Nephron progenitor cell (in vitro differentiated cells): ENCODE measurements at regions not wholly inside any gene's neighbourhood (a gene's known extent, or its start where the extent isn't known, plus 50 kb on each side); places are given as distances from the start of the nearest gene placed in this dataset.

Experiments used
- DNase-seq: peaks from one replicate; pipeline ENCODE4 v3.0.0; 2021
- H3K27ac Mint-ChIP-seq: 2 replicates; pipeline ENCODE4 v1.8.0; 2021; ENCODE audit warnings: mild to moderate bottlenecking, moderate library complexity, mixed read lengths
- H3K27me3 Mint-ChIP-seq: 2 replicates; pipeline ENCODE4 v1.8.0; 2021; ENCODE audit warnings: mild to moderate bottlenecking, low read depth, mixed read lengths; ENCODE audit not compliant: poor library complexity
- H3K36me3 Mint-ChIP-seq: 2 replicates; pipeline ENCODE4 v1.8.0; 2021; ENCODE audit warnings: low read depth, mixed read lengths
- H3K4me1 Mint-ChIP-seq: 2 replicates; pipeline ENCODE4 v1.8.0; 2021; ENCODE audit warnings: mixed read lengths
- H3K4me3 Mint-ChIP-seq: 2 replicates; pipeline ENCODE4 v1.8.0; 2021; ENCODE audit warnings: mild to moderate bottlenecking, moderate library complexity, mixed read lengths
- H3K9me3 Mint-ChIP-seq: 2 replicates; pipeline ENCODE4 v1.8.0; 2021; ENCODE audit warnings: mild to moderate bottlenecking, moderate library complexity, mixed read lengths
- TF ChIP-seq, protein P1 (sequence below): fragments of 200-600 bp; sonication (generic); IDR thresholded peaks from 2 replicates; pipeline ENCODE4 v1.5.0; 2021; ENCODE audit warnings: antibody characterized with exemption

DNA sequence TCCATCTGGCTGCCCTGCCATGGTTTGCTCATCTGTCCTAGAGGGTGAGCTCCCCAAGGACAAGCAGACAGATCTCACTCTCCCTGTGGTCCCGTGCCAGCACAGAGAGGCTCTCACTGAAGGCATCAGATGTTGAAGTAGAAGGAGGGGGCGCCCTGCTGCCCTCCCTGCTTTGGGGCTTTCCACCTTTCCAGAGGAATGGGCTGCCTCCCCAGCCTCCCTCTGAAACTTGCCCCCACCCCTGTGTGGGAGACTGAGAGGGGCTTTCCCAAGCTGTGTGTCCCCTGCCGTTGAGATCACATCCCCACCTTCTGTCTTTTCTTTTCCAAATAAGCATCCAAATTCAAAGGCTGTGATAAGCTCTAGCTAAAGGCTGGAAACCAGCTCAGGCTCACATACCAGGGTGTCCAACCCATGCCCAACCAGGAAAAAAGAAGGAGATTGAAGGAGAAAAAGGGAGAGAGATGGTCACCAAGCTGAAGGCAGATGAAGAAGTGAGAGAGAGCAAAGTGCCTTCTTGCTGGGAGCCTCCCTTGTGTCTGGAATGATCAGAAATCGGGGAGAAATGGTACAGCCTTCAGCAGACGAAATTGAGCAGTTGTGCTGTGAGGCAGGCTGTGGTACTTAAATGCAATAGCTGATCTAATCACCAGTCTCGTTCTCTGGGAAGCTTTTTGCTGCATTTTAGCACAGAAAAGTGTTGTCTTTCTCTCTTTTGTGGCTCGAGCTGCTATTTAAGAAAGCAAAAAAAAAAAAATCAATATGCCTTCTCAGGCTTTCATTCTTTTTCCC, 145.9 kb upstream of the LHX1 start:
- no peak for DNase-seq
- H3K27ac Mint-ChIP-seq: no peak overlapping the region
- H3K4me3 Mint-ChIP-seq: peak overlapping the region; percentile 19
- peaks cover 17% of the 10 kb centered on the region for H3K4me1 Mint-ChIP-seq
- TF ChIP-seq, protein P1, sequence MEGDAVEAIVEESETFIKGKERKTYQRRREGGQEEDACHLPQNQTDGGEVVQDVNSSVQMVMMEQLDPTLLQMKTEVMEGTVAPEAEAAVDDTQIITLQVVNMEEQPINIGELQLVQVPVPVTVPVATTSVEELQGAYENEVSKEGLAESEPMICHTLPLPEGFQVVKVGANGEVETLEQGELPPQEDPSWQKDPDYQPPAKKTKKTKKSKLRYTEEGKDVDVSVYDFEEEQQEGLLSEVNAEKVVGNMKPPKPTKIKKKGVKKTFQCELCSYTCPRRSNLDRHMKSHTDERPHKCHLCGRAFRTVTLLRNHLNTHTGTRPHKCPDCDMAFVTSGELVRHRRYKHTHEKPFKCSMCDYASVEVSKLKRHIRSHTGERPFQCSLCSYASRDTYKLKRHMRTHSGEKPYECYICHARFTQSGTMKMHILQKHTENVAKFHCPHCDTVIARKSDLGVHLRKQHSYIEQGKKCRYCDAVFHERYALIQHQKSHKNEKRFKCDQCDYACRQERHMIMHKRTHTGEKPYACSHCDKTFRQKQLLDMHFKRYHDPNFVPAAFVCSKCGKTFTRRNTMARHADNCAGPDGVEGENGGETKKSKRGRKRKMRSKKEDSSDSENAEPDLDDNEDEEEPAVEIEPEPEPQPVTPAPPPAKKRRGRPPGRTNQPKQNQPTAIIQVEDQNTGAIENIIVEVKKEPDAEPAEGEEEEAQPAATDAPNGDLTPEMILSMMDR: no peak
- H3K9me3 Mint-ChIP-seq: peaks cover 5% of the 10 kb centered on the region
- peaks cover 83% of the 10 kb centered on the region for H3K27me3 Mint-ChIP-seq
- H3K36me3 Mint-ChIP-seq: no peaks in the 10 kb centered on the region

DNA sequence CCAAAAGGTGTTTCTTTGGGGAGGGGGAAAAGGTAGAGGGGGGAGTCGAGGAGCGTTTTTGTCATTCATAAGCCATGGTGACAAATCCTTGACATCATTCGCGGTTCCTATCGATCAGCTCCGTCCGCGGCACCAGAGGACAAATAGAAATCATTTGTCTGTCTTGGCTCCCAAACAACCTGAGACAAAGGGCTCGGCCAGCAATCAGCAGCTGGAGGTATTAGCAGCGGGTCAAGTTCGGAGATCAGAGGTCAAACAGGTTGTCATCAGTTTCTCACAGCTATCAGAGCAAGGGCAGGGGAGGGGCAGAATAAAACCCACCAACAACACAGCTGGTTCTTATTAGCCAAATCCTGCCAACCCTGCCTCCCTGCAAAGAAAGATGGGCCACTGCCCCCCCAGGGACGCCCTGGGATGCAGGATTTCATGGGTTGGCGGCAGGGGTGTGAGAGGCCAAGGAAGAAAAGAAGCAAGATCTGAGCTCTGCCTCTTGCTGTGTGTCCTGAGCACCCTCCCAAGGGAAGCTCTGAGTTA, 145.3 kb upstream of the LHX1 start:
- Mint-ChIP-seq H3K27me3 (peaks cover 80% of the 10 kb centered on the region), H3K27ac (no peak overlapping the region), H3K36me3 (no peaks in the 10 kb centered on the region), H3K9me3 (no peaks in the 10 kb centered on the region), H3K4me1 (peaks cover 17% of the 10 kb centered on the region), H3K4me3 (peak overlapping the region; percentile 6)
- TF ChIP-seq, protein P1: no peak
- DNase-seq: peak; percentile 37

DNA sequence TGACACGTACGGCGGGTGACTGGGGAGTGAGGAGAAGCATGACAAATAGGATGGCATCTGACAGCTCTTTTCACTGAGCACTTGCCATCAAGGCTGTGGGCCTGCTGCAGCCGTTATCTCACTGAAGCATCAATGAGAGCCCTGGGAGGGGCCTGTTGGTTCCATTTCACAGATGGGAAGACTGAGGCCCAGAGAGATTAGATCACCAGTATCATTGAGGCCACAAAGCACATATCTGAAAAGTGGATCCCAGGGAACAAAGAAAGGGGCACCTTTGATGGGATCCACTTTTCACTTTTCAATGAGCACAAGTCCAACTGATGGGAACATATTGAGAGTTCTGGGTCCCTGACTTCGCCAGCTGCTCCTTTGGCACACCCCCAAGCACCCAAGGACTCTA, 144.4 kb upstream of the LHX1 start:
- H3K27ac Mint-ChIP-seq: no peak overlapping the region
- no peaks in the 10 kb centered on the region for H3K36me3 Mint-ChIP-seq
- peaks cover 17% of the 10 kb centered on the region for H3K4me1 Mint-ChIP-seq
- no peak overlapping the region for H3K4me3 Mint-ChIP-seq
- H3K9me3 Mint-ChIP-seq: no peaks in the 10 kb centered on the region
- TF ChIP-seq, protein P1: no peak
- no peak for DNase-seq
- peaks cover 74% of the 10 kb centered on the region for H3K27me3 Mint-ChIP-seq

DNA sequence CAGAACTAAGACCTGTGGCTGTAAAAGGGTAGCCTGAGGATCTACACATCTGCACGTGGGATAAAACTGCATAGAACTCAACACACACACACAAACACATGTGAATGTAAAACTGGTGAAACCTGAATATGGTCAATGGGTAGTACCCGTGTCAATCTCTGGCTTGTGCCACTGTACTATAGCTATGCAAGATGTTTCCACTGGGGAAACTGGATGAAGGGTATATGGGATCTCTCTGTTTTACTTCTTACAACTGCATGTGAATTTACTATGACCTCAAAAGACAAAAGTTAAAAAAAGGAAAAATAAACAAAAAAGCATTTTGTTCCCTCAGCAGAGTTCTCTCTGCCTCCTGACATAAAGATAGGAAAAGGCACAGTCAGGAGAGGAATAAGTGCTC, 143.3 kb upstream of the LHX1 start:
- peaks cover 74% of the 10 kb centered on the region for H3K27me3 Mint-ChIP-seq
- no peak for DNase-seq
- peaks cover 17% of the 10 kb centered on the region for H3K4me1 Mint-ChIP-seq
- no peak overlapping the region for H3K4me3 Mint-ChIP-seq
- TF ChIP-seq, protein P1: no peak
- no peaks in the 10 kb centered on the region for H3K9me3 Mint-ChIP-seq
- no peak overlapping the region for H3K27ac Mint-ChIP-seq
- H3K36me3 Mint-ChIP-seq: no peaks in the 10 kb centered on the region

DNA sequence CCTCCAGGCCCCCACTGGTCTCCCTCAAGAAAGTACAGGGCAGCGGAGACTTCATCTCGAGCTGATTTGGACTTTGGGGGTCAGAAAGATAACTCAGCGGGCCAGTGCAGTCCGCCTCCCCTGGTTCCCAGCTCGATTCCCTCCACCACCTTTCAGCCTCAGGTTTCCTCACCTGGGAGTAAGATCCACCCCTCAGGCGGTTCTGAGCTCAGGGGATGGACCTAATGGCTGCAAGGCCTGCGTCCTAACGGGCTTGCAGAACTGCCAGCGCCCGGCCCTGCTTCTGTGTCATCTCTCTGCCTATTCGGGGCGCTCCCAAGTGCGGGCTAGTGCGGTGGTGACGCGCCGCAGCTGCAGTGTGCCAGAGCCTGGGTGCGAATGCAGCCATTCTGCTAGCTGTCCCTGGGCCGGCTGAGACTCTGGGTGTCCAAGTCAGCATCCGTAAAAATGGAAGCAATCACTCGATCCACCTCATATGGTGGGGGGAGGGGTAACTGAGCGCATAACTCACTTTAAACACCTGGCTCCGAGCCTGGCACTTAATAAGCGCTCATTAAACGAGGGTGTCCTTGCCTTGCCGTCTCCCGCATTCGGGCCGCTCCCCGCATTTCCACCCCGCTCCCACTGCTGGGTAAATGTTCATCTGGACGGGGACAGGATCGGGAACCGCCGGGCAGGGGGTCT, 129.6 kb upstream of the LHX1 start:
- TF ChIP-seq, protein P1: no peak
- no peak for DNase-seq
- Mint-ChIP-seq H3K4me3 (no peak overlapping the region), H3K9me3 (peaks cover 12% of the 10 kb centered on the region), H3K27ac (no peak overlapping the region), H3K36me3 (no peaks in the 10 kb centered on the region), H3K27me3 (peaks cover 99% of the 10 kb centered on the region), H3K4me1 (peaks cover 17% of the 10 kb centered on the region)
